LNCAP (cell line): ENCODE measurements at regions not wholly inside any gene's neighbourhood (a gene's known extent, or its start where the extent isn't known, plus 50 kb on each side); places are given as distances from the start of the nearest gene placed in this dataset.

Experiments
- TF ChIP-seq, protein P1 (sequence below): fragments of 450-650 bp; IDR thresholded peaks from 2 replicates; pipeline ENCODE4 v1.5.1; 2017; ENCODE audit warnings: mild to moderate bottlenecking

DNA sequence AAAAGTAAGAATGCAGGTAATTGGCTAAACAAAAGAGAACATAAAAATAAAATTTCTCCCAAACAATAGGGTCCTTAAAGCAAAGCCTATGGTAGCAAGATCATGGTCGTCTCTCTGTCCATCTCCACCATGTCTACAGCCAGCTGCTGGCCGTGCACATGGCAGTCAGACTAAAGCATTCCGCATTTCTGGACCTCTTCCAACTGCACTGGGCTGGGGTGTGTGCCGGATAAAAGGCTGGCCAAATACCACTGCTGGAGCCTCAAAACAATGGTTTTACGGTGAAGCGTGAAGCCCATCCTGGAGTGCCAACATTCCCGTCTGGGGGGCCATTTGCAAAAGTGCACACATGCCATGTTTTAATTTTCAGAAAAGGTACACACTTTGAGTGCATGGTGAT, 74.8 kb upstream of the PIEZO2 start:
- TF ChIP-seq, protein P1, sequence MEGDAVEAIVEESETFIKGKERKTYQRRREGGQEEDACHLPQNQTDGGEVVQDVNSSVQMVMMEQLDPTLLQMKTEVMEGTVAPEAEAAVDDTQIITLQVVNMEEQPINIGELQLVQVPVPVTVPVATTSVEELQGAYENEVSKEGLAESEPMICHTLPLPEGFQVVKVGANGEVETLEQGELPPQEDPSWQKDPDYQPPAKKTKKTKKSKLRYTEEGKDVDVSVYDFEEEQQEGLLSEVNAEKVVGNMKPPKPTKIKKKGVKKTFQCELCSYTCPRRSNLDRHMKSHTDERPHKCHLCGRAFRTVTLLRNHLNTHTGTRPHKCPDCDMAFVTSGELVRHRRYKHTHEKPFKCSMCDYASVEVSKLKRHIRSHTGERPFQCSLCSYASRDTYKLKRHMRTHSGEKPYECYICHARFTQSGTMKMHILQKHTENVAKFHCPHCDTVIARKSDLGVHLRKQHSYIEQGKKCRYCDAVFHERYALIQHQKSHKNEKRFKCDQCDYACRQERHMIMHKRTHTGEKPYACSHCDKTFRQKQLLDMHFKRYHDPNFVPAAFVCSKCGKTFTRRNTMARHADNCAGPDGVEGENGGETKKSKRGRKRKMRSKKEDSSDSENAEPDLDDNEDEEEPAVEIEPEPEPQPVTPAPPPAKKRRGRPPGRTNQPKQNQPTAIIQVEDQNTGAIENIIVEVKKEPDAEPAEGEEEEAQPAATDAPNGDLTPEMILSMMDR: no peak

DNA sequence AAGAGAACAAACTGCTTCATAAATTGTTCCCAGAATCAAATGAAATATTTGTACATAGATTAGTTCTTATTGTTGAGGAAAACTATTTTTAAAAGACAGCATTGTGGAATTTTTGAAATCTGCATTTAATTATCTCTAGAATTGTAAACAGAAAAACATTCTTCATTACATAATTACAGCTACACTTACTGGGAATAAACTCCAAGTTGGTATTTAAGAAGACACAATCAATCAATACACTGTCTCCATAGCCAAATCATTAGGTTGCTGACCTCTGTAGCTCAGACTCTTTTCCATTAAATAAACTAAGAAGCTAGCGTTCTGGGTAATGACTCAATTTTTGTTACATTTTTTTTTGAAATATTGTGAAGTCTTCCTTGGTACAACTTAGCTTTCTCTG, 70.2 kb upstream of the PIEZO2 start:
- TF ChIP-seq, protein P1: no peak

DNA sequence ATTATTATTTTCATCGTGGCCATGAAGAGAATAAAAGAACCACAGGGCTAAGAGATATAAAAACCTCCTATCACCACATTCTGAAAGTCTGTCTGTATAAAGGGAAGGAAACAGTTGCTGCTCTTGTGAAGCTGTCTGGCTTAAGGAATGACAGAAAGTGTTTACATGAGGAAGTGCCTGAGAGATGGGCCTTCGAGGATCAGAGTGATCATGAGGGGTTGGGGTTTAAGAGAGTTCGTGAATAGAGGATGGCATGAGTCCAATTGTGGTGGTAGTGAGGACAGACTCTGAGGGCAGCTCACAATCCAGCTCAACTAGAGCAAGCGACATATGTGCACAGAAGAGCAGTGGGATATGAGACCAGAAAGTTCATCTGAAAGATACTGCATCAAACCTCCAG, 65.8 kb upstream of the PIEZO2 start:
- TF ChIP-seq, protein P1: no peak

DNA sequence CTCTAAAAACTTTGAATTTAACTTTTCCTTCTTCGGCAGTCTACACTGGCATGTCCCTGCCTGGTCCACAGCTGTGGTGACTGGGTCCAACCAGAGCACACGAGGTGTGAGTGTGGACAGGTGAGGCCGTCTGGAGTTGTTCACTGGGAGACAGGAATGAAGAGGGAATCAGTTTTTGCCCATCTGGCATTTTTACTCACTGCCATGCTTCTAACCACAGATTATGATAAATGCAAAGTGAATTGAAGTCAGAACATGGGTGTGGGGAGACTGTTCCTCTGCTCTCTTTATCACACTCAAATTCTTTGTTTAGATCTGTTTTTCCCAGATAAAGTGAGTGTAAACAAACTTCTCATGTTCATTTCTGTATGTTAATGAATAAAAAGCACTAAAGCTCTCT, 54.7 kb upstream of the PIEZO2 start:
- TF ChIP-seq, protein P1: no peak

DNA sequence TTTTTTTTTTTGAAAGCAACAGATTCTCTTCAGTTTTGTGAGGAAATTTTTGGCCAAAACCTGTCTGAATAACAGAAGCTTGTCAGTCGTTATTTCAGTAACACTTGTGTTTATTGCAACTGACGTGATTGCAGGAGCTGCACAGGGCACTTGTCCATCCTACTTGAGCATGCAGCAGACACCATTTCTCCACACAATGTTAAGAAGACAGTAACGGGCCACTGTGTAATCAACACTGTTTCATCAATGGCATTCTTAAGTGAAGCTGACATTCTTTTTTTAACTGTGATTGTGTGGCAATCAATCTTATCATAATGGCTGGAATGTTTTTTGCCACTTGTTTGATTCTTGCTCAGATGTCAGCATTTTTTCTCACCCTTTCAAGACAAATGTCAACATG, 50.1 kb upstream of the PIEZO2 start:
- TF ChIP-seq, protein P1: no peak
